ENCODE measurements at regions not wholly inside any gene's neighbourhood (a gene's known extent, or its start where the extent isn't known, plus 50 kb on each side); places are given as distances from the start of the nearest gene placed in this dataset.

DNA sequence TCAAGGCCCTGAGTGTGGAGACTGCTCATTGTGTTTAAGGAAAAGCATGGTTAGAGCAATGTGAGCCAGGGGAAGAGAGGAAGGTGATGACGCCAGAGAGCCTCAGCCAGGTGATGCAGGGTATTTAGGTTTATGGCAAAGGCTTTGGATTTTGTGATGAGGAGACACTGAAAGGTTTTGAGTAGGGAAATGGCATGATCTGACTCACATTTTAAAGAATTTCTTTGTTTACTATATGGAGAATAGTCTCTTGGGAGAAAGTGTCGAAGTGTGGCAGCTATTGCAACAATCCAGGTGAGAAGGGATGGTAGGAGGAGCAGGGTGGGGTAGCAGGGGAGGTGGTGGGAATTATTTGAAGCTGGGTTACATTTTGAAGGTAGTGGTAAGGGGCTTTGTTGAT, 293.4 kb upstream of the IGFBP7 start:
- no peak for DNase-seq (ENCODE audit: low read depth)
- no peak for TF ChIP-seq CTCF (IDR thresholded peaks at IDR 0.05; ENCODE audit: insufficient read depth, low read depth, low read length, missing control alignments)
- no peak overlapping the region for H3K4me3 ChIP-seq (ENCODE audit: low read depth, low read length)

DNA sequence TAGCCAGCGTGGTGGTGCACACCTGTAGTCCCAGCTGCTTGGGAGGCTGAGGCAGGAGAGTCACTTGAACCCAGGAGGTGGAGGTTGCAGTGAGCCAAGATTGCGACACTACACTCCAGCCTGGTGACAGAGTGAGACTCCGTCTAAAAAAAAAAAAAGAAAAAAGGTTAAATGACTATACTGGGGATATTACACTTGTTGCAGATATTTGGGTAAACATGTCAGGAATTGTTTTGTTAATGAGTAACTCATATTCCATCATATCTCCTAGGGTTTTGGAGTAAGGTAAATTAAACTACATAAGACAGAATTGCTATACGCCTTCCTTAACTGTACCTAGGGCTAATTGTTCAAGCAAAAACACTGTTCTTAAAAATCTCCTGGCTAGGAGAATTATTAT, 291.4 kb upstream of the IGFBP7 start:
- H3K4me3 ChIP-seq (ENCODE audit: low read depth, low read length) = no peak overlapping the region
- no peak for DNase-seq (ENCODE audit: low read depth)
- TF ChIP-seq CTCF (IDR thresholded peaks at IDR 0.05; ENCODE audit: insufficient read depth, low read depth, low read length, missing control alignments) = no peak

GRCh38 chr4:57378766-57379165, 268.6 kb upstream of the IGFBP7 start:
- no peak overlapping the region for H3K4me3 ChIP-seq (ENCODE audit: low read depth, low read length)
- TF ChIP-seq CTCF (IDR thresholded peaks at IDR 0.05; ENCODE audit: insufficient read depth, low read depth, low read length, missing control alignments) = no peak
- DNase-seq (ENCODE audit: low read depth) = no peak

- no peak for DNase-seq (ENCODE audit: low read depth)
- TF ChIP-seq CTCF (IDR thresholded peaks at IDR 0.05; ENCODE audit: insufficient read depth, low read depth, low read length, missing control alignments) = no peak
- H3K4me3 ChIP-seq (ENCODE audit: low read depth, low read length) = no peak overlapping the region
These were observed 264.8 kb upstream of the IGFBP7 start for GRCh38 chr4:57374866-57375595.

DNA sequence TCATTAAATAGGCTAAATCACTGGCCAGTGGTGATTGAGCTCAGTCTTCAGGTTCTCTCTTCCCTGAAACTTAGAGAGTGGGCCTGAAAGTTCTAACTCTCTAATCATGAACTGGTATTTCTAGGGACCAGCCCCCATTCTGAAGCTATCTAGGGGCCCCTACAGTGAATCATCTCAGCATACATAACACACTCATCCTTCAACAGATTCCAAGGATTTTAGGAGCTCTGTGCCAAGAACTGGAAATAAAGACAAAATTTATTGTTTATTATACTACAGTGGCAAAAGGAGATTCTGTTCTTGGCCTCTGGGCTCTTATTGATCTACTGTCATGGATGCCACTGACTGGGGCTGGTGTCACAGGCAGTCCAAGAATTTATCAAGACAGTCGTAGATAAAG, 263.8 kb upstream of the IGFBP7 start:
- TF ChIP-seq CTCF (IDR thresholded peaks at IDR 0.05; ENCODE audit: insufficient read depth, low read depth, low read length, missing control alignments) = no peak
- no peak overlapping the region for H3K4me3 ChIP-seq (ENCODE audit: low read depth, low read length)
- no peak for DNase-seq (ENCODE audit: low read depth)

- no peak for TF ChIP-seq CTCF (IDR thresholded peaks at IDR 0.05; ENCODE audit: insufficient read depth, low read depth, low read length, missing control alignments)
- DNase-seq (ENCODE audit: low read depth) = no peak
- H3K4me3 ChIP-seq (ENCODE audit: low read depth, low read length) = no peak overlapping the region
These were observed 261.5 kb upstream of the IGFBP7 start for GRCh38 chr4:57371671-57372070.

DNA sequence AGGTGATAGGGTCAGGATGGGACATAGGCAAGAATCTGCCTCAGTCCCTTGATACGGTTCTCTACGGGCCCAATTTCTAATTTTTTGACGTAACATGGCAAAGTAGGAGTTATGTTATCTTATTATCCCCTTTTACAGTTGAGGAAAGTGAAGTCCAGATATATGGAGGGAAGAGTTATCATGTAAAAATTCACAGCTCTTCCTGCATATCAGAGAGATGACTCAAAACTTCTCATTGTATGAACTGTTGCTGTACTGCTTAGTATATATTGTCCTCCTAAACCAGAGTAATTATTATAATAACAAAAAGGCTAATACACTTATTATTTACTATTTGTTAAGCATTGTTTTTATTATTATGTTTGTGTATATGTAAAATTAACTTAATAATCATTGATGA, 260.5 kb upstream of the IGFBP7 start:
- H3K4me3 ChIP-seq (ENCODE audit: low read depth, low read length) = no peak overlapping the region
- DNase-seq (ENCODE audit: low read depth) = no peak
- no peak for TF ChIP-seq CTCF (IDR thresholded peaks at IDR 0.05; ENCODE audit: insufficient read depth, low read depth, low read length, missing control alignments)

Data from GM12865 (cell line).